HG03342 (cell line): ENCODE measurements at regions not wholly inside any gene's neighbourhood (a gene's known extent, or its start where the extent isn't known, plus 50 kb on each side); places are given as distances from the start of the nearest gene placed in this dataset.

Experiments used
- ATAC-seq: cut with Tn5 transposase; IDR thresholded peaks from one replicate; pipeline ENCODE4 v1.9.1; 2021; ENCODE audit warnings: mild to moderate bottlenecking, moderate library complexity; ENCODE audit not compliant: unreplicated experiment

- ATAC-seq, result no peak
These were observed 641.8 kb downstream of the TLE4 start for GRCh38 chr9:80213613-80214012.

GRCh38 chr9:80208696-80209095 is 636.9 kb downstream of the TLE4 start:
- no peak for ATAC-seq

- no peak for ATAC-seq
These were observed 632.3 kb downstream of the TLE4 start for GRCh38 chr9:80204054-80204453.

- ATAC-seq, result no peak
These were observed 625.9 kb downstream of the TLE4 start for GRCh38 chr9:80197661-80198060.

- ATAC-seq, result no peak
These were observed 619.3 kb downstream of the TLE4 start for GRCh38 chr9:80191108-80191507.

GRCh38 chr9:80188579-80188978 is 616.8 kb downstream of the TLE4 start:
- no peak for ATAC-seq

- ATAC-seq, result no peak
These were observed 613.5 kb downstream of the TLE4 start for GRCh38 chr9:80185112-80185738.

- ATAC-seq, result no peak
These were observed 606.2 kb downstream of the TLE4 start for GRCh38 chr9:80177949-80178480.

GRCh38 chr9:80175286-80176150 is 603.8 kb downstream of the TLE4 start:
- peak; percentile 66 for ATAC-seq

- peak; percentile 82 for ATAC-seq
These were observed 592.1 kb downstream of the TLE4 start for GRCh38 chr9:80163889-80164288.

GRCh38 chr9:80158554-80159170 is 586.9 kb downstream of the TLE4 start:
- no peak for ATAC-seq

GRCh38 chr9:80158131-80158530 is 586.4 kb downstream of the TLE4 start:
- ATAC-seq, result no peak

GRCh38 chr9:80157561-80157983 is 585.8 kb downstream of the TLE4 start:
- no peak for ATAC-seq

GRCh38 chr9:80156756-80157472 is 585.1 kb downstream of the TLE4 start:
- ATAC-seq, result peak; percentile 80

GRCh38 chr9:80156262-80156661 is 584.5 kb downstream of the TLE4 start:
- ATAC-seq, result no peak

- no peak for ATAC-seq
These were observed 576.1 kb downstream of the TLE4 start for GRCh38 chr9:80147866-80148265.

GRCh38 chr9:80146466-80146865 is 574.7 kb downstream of the TLE4 start:
- ATAC-seq, result no peak

- ATAC-seq, result no peak
These were observed 573.1 kb downstream of the TLE4 start for GRCh38 chr9:80144856-80145255.

GRCh38 chr9:80144406-80144805 is 572.6 kb downstream of the TLE4 start:
- no peak for ATAC-seq

- ATAC-seq, result peak; percentile 82
These were observed 572.1 kb downstream of the TLE4 start for GRCh38 chr9:80143899-80144298.

- ATAC-seq, result peak; percentile 99
These were observed 562.7 kb downstream of the TLE4 start for GRCh38 chr9:80134487-80134886.
